Thyroid gland (tissue), 4 donors: ENCODE measurements at regions not wholly inside any gene's neighbourhood (a gene's known extent, or its start where the extent isn't known, plus 50 kb on each side); places are given as distances from the start of the nearest gene placed in this dataset.

Source experiments
- POLR2A ChIP-seq, 2 donors: fragments of 450-650 bp; IDR thresholded peaks; one replicate each; pipeline ENCODE4 v1.6.1; 2017; ENCODE audit warnings: antibody characterized with exemption in 2 of 2, mild to moderate bottlenecking in 2 of 2, moderate library complexity in 1 of 2
- TF ChIP-seq, protein P1 (sequence below), 6 experiments: fragments of 200-600 bp in 3 of 6; fragments of 450-650 bp in 3 of 6; sonication (generic) in 3 of 6; IDR thresholded peaks; one replicate each; pipeline ENCODE4 v1.5.1; 2016 to 2019; ENCODE audit warnings: antibody characterized with exemption in 6 of 6, mild to moderate bottlenecking in 2 of 6, inconsistent platforms in 1 of 6, moderate library complexity in 1 of 6

DNA sequence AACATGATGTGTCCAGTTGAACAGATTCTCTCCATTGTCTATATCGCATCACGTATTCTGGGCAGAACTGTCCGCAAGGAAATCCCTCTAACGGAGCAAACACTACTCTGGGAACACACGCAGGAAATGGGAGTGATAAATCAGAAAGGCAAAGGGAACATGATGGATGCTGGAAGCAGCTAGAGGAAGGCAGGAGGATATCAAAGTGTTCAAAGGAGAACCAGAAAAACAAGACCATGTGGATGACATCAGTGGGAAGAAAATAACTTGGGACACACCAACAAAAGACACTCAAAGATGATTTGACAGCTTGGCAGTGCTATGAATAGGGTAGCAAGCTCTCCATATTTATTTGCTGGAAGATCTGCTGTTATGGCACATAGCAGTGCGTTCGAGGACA lies 142.9 kb downstream of the PLK2 start:
- TF ChIP-seq, protein P1, sequence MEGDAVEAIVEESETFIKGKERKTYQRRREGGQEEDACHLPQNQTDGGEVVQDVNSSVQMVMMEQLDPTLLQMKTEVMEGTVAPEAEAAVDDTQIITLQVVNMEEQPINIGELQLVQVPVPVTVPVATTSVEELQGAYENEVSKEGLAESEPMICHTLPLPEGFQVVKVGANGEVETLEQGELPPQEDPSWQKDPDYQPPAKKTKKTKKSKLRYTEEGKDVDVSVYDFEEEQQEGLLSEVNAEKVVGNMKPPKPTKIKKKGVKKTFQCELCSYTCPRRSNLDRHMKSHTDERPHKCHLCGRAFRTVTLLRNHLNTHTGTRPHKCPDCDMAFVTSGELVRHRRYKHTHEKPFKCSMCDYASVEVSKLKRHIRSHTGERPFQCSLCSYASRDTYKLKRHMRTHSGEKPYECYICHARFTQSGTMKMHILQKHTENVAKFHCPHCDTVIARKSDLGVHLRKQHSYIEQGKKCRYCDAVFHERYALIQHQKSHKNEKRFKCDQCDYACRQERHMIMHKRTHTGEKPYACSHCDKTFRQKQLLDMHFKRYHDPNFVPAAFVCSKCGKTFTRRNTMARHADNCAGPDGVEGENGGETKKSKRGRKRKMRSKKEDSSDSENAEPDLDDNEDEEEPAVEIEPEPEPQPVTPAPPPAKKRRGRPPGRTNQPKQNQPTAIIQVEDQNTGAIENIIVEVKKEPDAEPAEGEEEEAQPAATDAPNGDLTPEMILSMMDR (IDR thresholded peaks at IDR 0.05) = no peak
- no peak for TF ChIP-seq POLR2A (IDR thresholded peaks at IDR 0.05)
